ENCODE measurements at regions not wholly inside any gene's neighbourhood (a gene's known extent, or its start where the extent isn't known, plus 50 kb on each side); places are given as distances from the start of the nearest gene placed in this dataset.

GRCh38 chr14:49058511-49058910 is 527.7 kb downstream of the RPS29 start:
- no peaks in the 10 kb centered on the region for H3K27me3 Mint-ChIP-seq (ENCODE audit: low read depth)
- no peak for DNase-seq (ENCODE audit: low spot score in 2 of 2, unreplicated experiment in 2 of 2)
- H3K4me3 Mint-ChIP-seq, result no peak overlapping the region
- H3K36me3 Mint-ChIP-seq, result no peaks in the 10 kb centered on the region
- H3K9me3 Mint-ChIP-seq, result peaks cover 7% of the 10 kb centered on the region
- H3K4me1 Mint-ChIP-seq, result peaks cover 20% of the 10 kb centered on the region
- no peak overlapping the region for H3K27ac Mint-ChIP-seq
- no peak for TF ChIP-seq CTCF (IDR thresholded peaks at IDR 0.05; ENCODE audit: unreplicated experiment)

- Mint-ChIP-seq H3K9me3 (peaks cover 2% of the 10 kb centered on the region), H3K4me3 (no peak overlapping the region), H3K4me1 (peaks cover 22% of the 10 kb centered on the region), H3K27ac (peak overlapping the region; percentile 0), H3K36me3 (no peaks in the 10 kb centered on the region), H3K27me3 (ENCODE audit: low read depth) (no peaks in the 10 kb centered on the region)
- DNase-seq (ENCODE audit: low spot score in 2 of 2, unreplicated experiment in 2 of 2), result no peak
- TF ChIP-seq CTCF (IDR thresholded peaks at IDR 0.05; ENCODE audit: unreplicated experiment), result no peak
Observed at GRCh38 chr14:49057838-49058510, 528.2 kb downstream of the RPS29 start.

GRCh38 chr14:49056021-49056420 is 530.2 kb downstream of the RPS29 start:
- Mint-ChIP-seq H3K9me3 (no peaks in the 10 kb centered on the region), H3K4me1 (peaks cover 32% of the 10 kb centered on the region), H3K27me3 (ENCODE audit: low read depth) (no peaks in the 10 kb centered on the region), H3K27ac (no peak overlapping the region), H3K36me3 (no peaks in the 10 kb centered on the region), H3K4me3 (no peak overlapping the region)
- TF ChIP-seq CTCF (IDR thresholded peaks at IDR 0.05; ENCODE audit: unreplicated experiment), result no peak
- DNase-seq (ENCODE audit: low spot score in 2 of 2, unreplicated experiment in 2 of 2), result no peak

- peaks cover 1% of the 10 kb centered on the region for H3K27me3 Mint-ChIP-seq (ENCODE audit: low read depth)
Observed at GRCh38 chr14:49052521-49052920, 533.7 kb downstream of the RPS29 start.

GRCh38 chr14:49051328-49052060 is 534.7 kb downstream of the RPS29 start:
- H3K36me3 Mint-ChIP-seq, result no peaks in the 10 kb centered on the region
- H3K9me3 Mint-ChIP-seq, result peaks cover 4% of the 10 kb centered on the region
- H3K4me1 Mint-ChIP-seq, result peaks cover 16% of the 10 kb centered on the region
- H3K4me3 Mint-ChIP-seq, result no peak overlapping the region
- peaks cover 1% of the 10 kb centered on the region for H3K27me3 Mint-ChIP-seq (ENCODE audit: low read depth)
- DNase-seq (ENCODE audit: low spot score in 2 of 2, unreplicated experiment in 2 of 2), result no peak
- no peak for TF ChIP-seq CTCF (IDR thresholded peaks at IDR 0.05; ENCODE audit: unreplicated experiment)
- no peak overlapping the region for H3K27ac Mint-ChIP-seq

More at GRCh38 chr14:49052521-49052920, 533.7 kb downstream of the RPS29 start:
- no peak overlapping the region for H3K4me3 Mint-ChIP-seq
- H3K4me1 Mint-ChIP-seq, result peaks cover 19% of the 10 kb centered on the region
- no peak for TF ChIP-seq CTCF (IDR thresholded peaks at IDR 0.05; ENCODE audit: unreplicated experiment)
- H3K27ac Mint-ChIP-seq, result no peak overlapping the region
- peaks cover 4% of the 10 kb centered on the region for H3K9me3 Mint-ChIP-seq
- no peak for DNase-seq (ENCODE audit: low spot score in 2 of 2, unreplicated experiment in 2 of 2)
- no peaks in the 10 kb centered on the region for H3K36me3 Mint-ChIP-seq
